Adrenal gland (tissue), 5 donors: ENCODE measurements at regions not wholly inside any gene's neighbourhood (a gene's known extent, or its start where the extent isn't known, plus 50 kb on each side); places are given as distances from the start of the nearest gene placed in this dataset.

ENCODE experiments used
- CTCF ChIP-seq, 6 experiments: fragments of 450-650 bp in 4 of 6; fragments of 200-600 bp in 2 of 6; sonication (generic) in 1 of 6; IDR thresholded peaks; 1 replicate in 5 of 6; 2 replicates in 1 of 6; pipeline versions ENCODE4 v1.5.1 to v1.8.0; 2016 to 2021; ENCODE audit warnings: antibody characterized with exemption in 6 of 6, mild to moderate bottlenecking in 2 of 6, moderate library complexity in 1 of 6
- POLR2A ChIP-seq, 2 donors: fragments of 450-650 bp; IDR thresholded peaks; one replicate each; pipeline ENCODE4 v1.6.1; 2017; ENCODE audit warnings: antibody characterized with exemption in 2 of 2, mild to moderate bottlenecking in 2 of 2, moderate library complexity in 1 of 2
- donor health status: DM: no; HTN: no; CAD: no.

- TF ChIP-seq CTCF (IDR thresholded peaks at IDR 0.05) (no peak), POLR2A (IDR thresholded peaks at IDR 0.05) (no peak)
Measured at GRCh38 chr5:152884006-152884405, 478.9 kb upstream of the NMUR2 start.
